ENCODE measurements at regions not wholly inside any gene's neighbourhood (a gene's known extent, or its start where the extent isn't known, plus 50 kb on each side); places are given as distances from the start of the nearest gene placed in this dataset.

DNA sequence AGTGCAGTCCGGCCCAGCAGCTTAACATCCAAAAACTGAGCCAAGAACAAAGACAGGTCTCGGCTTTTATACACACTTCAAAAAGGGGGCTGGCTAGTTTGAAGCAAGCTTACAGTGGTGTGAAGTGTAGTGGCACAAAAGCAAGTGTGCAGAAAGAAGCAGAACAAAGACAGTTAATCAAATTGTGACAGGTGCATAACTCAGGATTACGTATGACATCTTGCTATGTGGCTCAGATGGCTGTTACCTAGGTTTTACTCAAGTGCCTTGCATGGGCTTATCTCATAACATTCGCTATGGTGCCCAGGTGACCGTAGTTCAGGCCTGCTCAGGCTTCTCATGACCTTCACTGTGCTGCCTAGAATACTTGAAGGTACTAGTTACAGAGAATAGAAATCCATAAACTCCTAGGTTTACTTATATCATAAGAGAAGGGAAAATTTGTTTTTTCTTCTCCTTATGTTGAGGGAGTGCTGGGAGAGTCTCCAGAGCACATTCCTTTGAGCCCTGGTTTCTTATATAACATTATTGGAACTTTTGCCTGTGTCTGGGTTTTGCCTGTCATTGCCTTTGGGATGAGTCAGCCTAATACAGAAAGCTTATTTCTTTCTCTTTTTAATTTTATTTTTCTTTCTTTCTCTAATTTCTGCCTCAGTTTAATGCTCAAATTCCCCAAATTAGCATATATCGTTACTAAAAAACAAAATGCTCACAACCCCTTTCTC is 1629.1 kb upstream of the PCDH20 start:
- H3K9me3 ChIP-seq (ENCODE audit: insufficient read depth, low read depth, low read length): no peaks in the 10 kb centered on the region
- no peak overlapping the region for H3K9ac ChIP-seq (ENCODE audit: low read length)
- H3K4me3 ChIP-seq (ENCODE audit: low read depth, low read length): no peak overlapping the region
- H4K12ac ChIP-seq (ENCODE audit: low read depth, low read length): no peak overlapping the region
- H2AK5ac ChIP-seq (ENCODE audit: low read length): no peak overlapping the region
- H2BK5ac ChIP-seq (ENCODE audit: low read depth, low read length, poor library complexity): no peak overlapping the region
- H2BK120ac ChIP-seq (ENCODE audit: insufficient read depth, low read length, poor library complexity): no peak overlapping the region
- H3K4ac ChIP-seq (ENCODE audit: low read depth, low read length): no peak overlapping the region
- H3K23ac ChIP-seq (ENCODE audit: low read length): no peak overlapping the region
- no peaks in the 10 kb centered on the region for H3K4me1 ChIP-seq (ENCODE audit: control insufficient read depth in 1 of 2, insufficient read depth in 2 of 2, low read length in 2 of 2)
- no peaks in the 10 kb centered on the region for H3K79me1 ChIP-seq (ENCODE audit: low read length)
- no peak overlapping the region for H4K8ac ChIP-seq (ENCODE audit: low read depth, low read length)
- no peaks in the 10 kb centered on the region for H3K27me3 ChIP-seq (ENCODE audit: insufficient read depth, low read length)
- no peak overlapping the region for H2AFZ ChIP-seq (ENCODE audit: insufficient read depth, low read length, poor library complexity)
- H3K4me2 ChIP-seq (ENCODE audit: low read length): no peak overlapping the region
- no peak overlapping the region for H4K91ac ChIP-seq (ENCODE audit: low read depth, low read length)
- 100% methylated on average over 1 of the region's 6 CpGs for WGBS (ENCODE audit: extremely low coverage, insufficient coverage, insufficient read length)
- no peaks in the 10 kb centered on the region for H3K36me3 ChIP-seq (ENCODE audit: control insufficient read depth in 1 of 2, insufficient read depth in 2 of 2, low read length in 2 of 2)
- H3K18ac ChIP-seq (ENCODE audit: low read length): no peak overlapping the region
- H3K79me2 ChIP-seq (ENCODE audit: control insufficient read depth, insufficient read depth, low read length, poor library complexity): no peaks in the 10 kb centered on the region
- no peak overlapping the region for H3K14ac ChIP-seq (ENCODE audit: low read length)
- no peak for DNase-seq
- no peak overlapping the region for H2BK12ac ChIP-seq (ENCODE audit: low read length)
- no peak overlapping the region for H3K27ac ChIP-seq (ENCODE audit: low read depth, low read length)

GRCh38 chr13:63042686-63043085 is 1627.0 kb upstream of the PCDH20 start:
- Histone ChIP-seq H2BK12ac (ENCODE audit: low read length) (no peak overlapping the region), H3K4me2 (ENCODE audit: low read length) (no peak overlapping the region), H3K9me3 (ENCODE audit: insufficient read depth, low read depth, low read length) (no peaks in the 10 kb centered on the region), H3K4me3 (ENCODE audit: low read depth, low read length) (no peak overlapping the region), H4K8ac (ENCODE audit: low read depth, low read length) (no peak overlapping the region), H2AFZ (ENCODE audit: insufficient read depth, low read length, poor library complexity) (no peak overlapping the region), H4K91ac (ENCODE audit: low read depth, low read length) (no peak overlapping the region), H4K12ac (ENCODE audit: low read depth, low read length) (no peak overlapping the region), H3K23ac (ENCODE audit: low read length) (no peak overlapping the region), H3K27me3 (ENCODE audit: insufficient read depth, low read length) (no peaks in the 10 kb centered on the region), H3K79me2 (ENCODE audit: control insufficient read depth, insufficient read depth, low read length, poor library complexity) (no peaks in the 10 kb centered on the region), H3K9ac (ENCODE audit: low read length) (no peak overlapping the region), H2BK120ac (ENCODE audit: insufficient read depth, low read length, poor library complexity) (no peak overlapping the region), H3K4ac (ENCODE audit: low read depth, low read length) (no peak overlapping the region), H3K4me1 (ENCODE audit: control insufficient read depth in 1 of 2, insufficient read depth in 2 of 2, low read length in 2 of 2) (no peaks in the 10 kb centered on the region), H3K14ac (ENCODE audit: low read length) (no peak overlapping the region), H2AK5ac (ENCODE audit: low read length) (no peak overlapping the region), H2BK5ac (ENCODE audit: low read depth, low read length, poor library complexity) (no peak overlapping the region), H3K27ac (ENCODE audit: low read depth, low read length) (no peak overlapping the region), H3K18ac (ENCODE audit: low read length) (no peak overlapping the region), H3K36me3 (ENCODE audit: control insufficient read depth in 1 of 2, insufficient read depth in 2 of 2, low read length in 2 of 2) (no peaks in the 10 kb centered on the region), H3K79me1 (ENCODE audit: low read length) (no peaks in the 10 kb centered on the region)
- DNase-seq: no peak
- WGBS (ENCODE audit: extremely low coverage, insufficient coverage, insufficient read length): no CpG with 5 or more reads among the region's 2 CpGs

- no peak overlapping the region for H3K4me3 ChIP-seq (ENCODE audit: low read depth, low read length)
- no peak overlapping the region for H3K27ac ChIP-seq (ENCODE audit: low read depth, low read length)
- no CpG with 5 or more reads among the region's 4 CpGs for WGBS (ENCODE audit: extremely low coverage, insufficient coverage, insufficient read length)
- H3K4ac ChIP-seq (ENCODE audit: low read depth, low read length): no peak overlapping the region
- no peak overlapping the region for H2AK5ac ChIP-seq (ENCODE audit: low read length)
- H3K4me2 ChIP-seq (ENCODE audit: low read length): no peak overlapping the region
- no peak overlapping the region for H2BK120ac ChIP-seq (ENCODE audit: insufficient read depth, low read length, poor library complexity)
- H3K18ac ChIP-seq (ENCODE audit: low read length): no peak overlapping the region
- no peak overlapping the region for H2AFZ ChIP-seq (ENCODE audit: insufficient read depth, low read length, poor library complexity)
- H2BK12ac ChIP-seq (ENCODE audit: low read length): no peak overlapping the region
- H3K4me1 ChIP-seq (ENCODE audit: control insufficient read depth in 1 of 2, insufficient read depth in 2 of 2, low read length in 2 of 2): no peaks in the 10 kb centered on the region
- H3K9me3 ChIP-seq (ENCODE audit: insufficient read depth, low read depth, low read length): no peaks in the 10 kb centered on the region
- H4K8ac ChIP-seq (ENCODE audit: low read depth, low read length): no peak overlapping the region
- H3K36me3 ChIP-seq (ENCODE audit: control insufficient read depth in 1 of 2, insufficient read depth in 2 of 2, low read length in 2 of 2): no peaks in the 10 kb centered on the region
- no peaks in the 10 kb centered on the region for H3K27me3 ChIP-seq (ENCODE audit: insufficient read depth, low read length)
- no peak overlapping the region for H4K91ac ChIP-seq (ENCODE audit: low read depth, low read length)
- no peak overlapping the region for H3K23ac ChIP-seq (ENCODE audit: low read length)
- H3K79me2 ChIP-seq (ENCODE audit: control insufficient read depth, insufficient read depth, low read length, poor library complexity): no peaks in the 10 kb centered on the region
- DNase-seq: no peak
- no peak overlapping the region for H3K9ac ChIP-seq (ENCODE audit: low read length)
- H3K79me1 ChIP-seq (ENCODE audit: low read length): no peaks in the 10 kb centered on the region
- H3K14ac ChIP-seq (ENCODE audit: low read length): no peak overlapping the region
- H4K12ac ChIP-seq (ENCODE audit: low read depth, low read length): no peak overlapping the region
- H2BK5ac ChIP-seq (ENCODE audit: low read depth, low read length, poor library complexity): no peak overlapping the region
Observed at GRCh38 chr13:63041640-63042414, 1626.2 kb upstream of the PCDH20 start.

- no peak overlapping the region for H4K8ac ChIP-seq (ENCODE audit: low read depth, low read length)
Observed at GRCh38 chr13:63026285-63026797, 1610.7 kb upstream of the PCDH20 start.

More at GRCh38 chr13:63026285-63026797, 1610.7 kb upstream of the PCDH20 start:
- no peaks in the 10 kb centered on the region for H3K27me3 ChIP-seq (ENCODE audit: insufficient read depth, low read length)
- no peak overlapping the region for H2BK5ac ChIP-seq (ENCODE audit: low read depth, low read length, poor library complexity)
- H3K9me3 ChIP-seq (ENCODE audit: insufficient read depth, low read depth, low read length): no peaks in the 10 kb centered on the region
- H3K18ac ChIP-seq (ENCODE audit: low read length): no peak overlapping the region
- no peak overlapping the region for H2BK120ac ChIP-seq (ENCODE audit: insufficient read depth, low read length, poor library complexity)
- no peak overlapping the region for H3K27ac ChIP-seq (ENCODE audit: low read depth, low read length)
- H3K23ac ChIP-seq (ENCODE audit: low read length): no peak overlapping the region
- no peaks in the 10 kb centered on the region for H3K4me1 ChIP-seq (ENCODE audit: control insufficient read depth in 1 of 2, insufficient read depth in 2 of 2, low read length in 2 of 2)
- H3K4ac ChIP-seq (ENCODE audit: low read depth, low read length): no peak overlapping the region
- no peak for DNase-seq
- no peaks in the 10 kb centered on the region for H3K79me1 ChIP-seq (ENCODE audit: low read length)
- no peak overlapping the region for H3K4me3 ChIP-seq (ENCODE audit: low read depth, low read length)
- H3K9ac ChIP-seq (ENCODE audit: low read length): no peak overlapping the region
- no CpG with 5 or more reads among the region's 3 CpGs for WGBS (ENCODE audit: extremely low coverage, insufficient coverage, insufficient read length)
- H3K79me2 ChIP-seq (ENCODE audit: control insufficient read depth, insufficient read depth, low read length, poor library complexity): no peaks in the 10 kb centered on the region
- H4K91ac ChIP-seq (ENCODE audit: low read depth, low read length): no peak overlapping the region
- no peak overlapping the region for H3K14ac ChIP-seq (ENCODE audit: low read length)
- H2AK5ac ChIP-seq (ENCODE audit: low read length): no peak overlapping the region
- H3K36me3 ChIP-seq (ENCODE audit: control insufficient read depth in 1 of 2, insufficient read depth in 2 of 2, low read length in 2 of 2): no peaks in the 10 kb centered on the region
- no peak overlapping the region for H4K12ac ChIP-seq (ENCODE audit: low read depth, low read length)
- no peak overlapping the region for H2AFZ ChIP-seq (ENCODE audit: insufficient read depth, low read length, poor library complexity)
- no peak overlapping the region for H3K4me2 ChIP-seq (ENCODE audit: low read length)
- no peak overlapping the region for H2BK12ac ChIP-seq (ENCODE audit: low read length)
